Adrenal gland (tissue), 5 donors: ENCODE measurements at regions not wholly inside any gene's neighbourhood (a gene's known extent, or its start where the extent isn't known, plus 50 kb on each side); places are given as distances from the start of the nearest gene placed in this dataset.

Experiments
- CTCF ChIP-seq, 6 experiments: fragments of 450-650 bp in 4 of 6; fragments of 200-600 bp in 2 of 6; sonication (generic) in 1 of 6; IDR thresholded peaks; 1 replicate in 5 of 6; 2 replicates in 1 of 6; pipeline versions ENCODE4 v1.5.1 to v1.8.0; 2016 to 2021; ENCODE audit warnings: antibody characterized with exemption in 6 of 6, mild to moderate bottlenecking in 2 of 6, moderate library complexity in 1 of 6
- POLR2A ChIP-seq, 2 donors: fragments of 450-650 bp; IDR thresholded peaks; one replicate each; pipeline ENCODE4 v1.6.1; 2017; ENCODE audit warnings: antibody characterized with exemption in 2 of 2, mild to moderate bottlenecking in 2 of 2, moderate library complexity in 1 of 2
- donor health status: DM: no; HTN: no; CAD: no.

GRCh38 chrX:3465017-3465416, 118.6 kb upstream of the MXRA5 start:
- TF ChIP-seq CTCF (IDR thresholded peaks at IDR 0.05): no peak
- no peak for TF ChIP-seq POLR2A (IDR thresholded peaks at IDR 0.05)
